HCT116 (cell line): ENCODE measurements at regions not wholly inside any gene's neighbourhood (a gene's known extent, or its start where the extent isn't known, plus 50 kb on each side); places are given as distances from the start of the nearest gene placed in this dataset.

Experiments used
- ATAC-seq: fragments of 200-7000 bp; cut with Tn5 transposase; 2 replicates; pipeline ENCODE4 v1.9.1; 2020; ENCODE audit warnings: mild to moderate bottlenecking, moderate library complexity
- BruUV-seq: library from RNA; stranded (reverse); fragments of 400-500 nt; replicated peaks from 2 replicates; lab custom pipeline; 2021; lab: Mats Ljungman, UMichigan
- CTCF ChIA-PET: fragments of 300-600 bp; sonication (Branson Sonifier 250); formaldehyde crosslinking; loops from one replicate; lab custom pipeline; 2021; ENCODE audit warnings: antibody characterized with exemption; lab: Charles Lee
- POLR2A ChIA-PET: fragments of 300-600, 350-600 bp; sonication (Branson Sonifier 250); formaldehyde crosslinking; loops from one replicate; lab custom pipeline; 2021; ENCODE audit warnings: antibody characterized with exemption; lab: Charles Lee
- RAD21 ChIA-PET, 2 experiments: fragments of 300-600 bp; sonication (Branson Sonifier 250); formaldehyde crosslinking; loops; one replicate each; lab custom pipeline; 2023; ENCODE audit warnings: low total read pairs in 2 of 2; ENCODE audit not compliant: uncharacterized antibody in 2 of 2, unreplicated experiment in 2 of 2, low non-redundant PET in 1 of 2; lab: Charles Lee
- DNase-seq: peaks from one replicate; pipeline ENCODE4 v3.0.0-alpha.2; 2010; ENCODE audit warnings: low read depth, low spot score
- H2AFZ ChIP-seq: fragments of 200-600 bp; shearing (Covaris generic), sonication (generic); 2 replicates; pipeline ENCODE4 v1.6.1; 2017; ENCODE audit warnings: low read depth, mixed run types, mixed read lengths, antibody characterized with exemption, low read length; ENCODE audit not compliant: poor library complexity, severe bottlenecking
- H3K27ac ChIP-seq: 2 replicates; pipeline ENCODE4 v1.5.1; 2012; ENCODE audit warnings: low read depth, low read length
- H3K27me3 ChIP-seq: fragments of 200-600 bp; sonication (generic); 2 replicates; pipeline ENCODE4 v1.6.1; 2016; ENCODE audit warnings: mixed run types, low read length, mixed read lengths; ENCODE audit not compliant: insufficient read depth
- H3K36me3 ChIP-seq, 2 experiments: fragments of 200-500 bp in 1 of 2; fragments of 200-600 bp in 1 of 2; sonication (Bioruptor generic) in 1 of 2; sonication (generic) in 1 of 2; 2 replicates each; pipeline versions ENCODE4 v1.5.1 to v1.6.1; 2014 to 2016; ENCODE audit warnings: low read length in 2 of 2, inconsistent platforms in 1 of 2, mixed read lengths in 1 of 2, mixed run types in 1 of 2; ENCODE audit not compliant: insufficient read depth in 2 of 2, control insufficient read depth in 1 of 2
- H3K4me1 ChIP-seq, 2 experiments: fragments of 200-600 bp in 1 of 2; sonication (generic) in 1 of 2; 2 replicates each; pipeline versions ENCODE4 v1.5.1 to v1.6.1; 2012 to 2017; ENCODE audit warnings: low read length in 2 of 2, inconsistent platforms in 1 of 2, mild to moderate bottlenecking in 1 of 2, mixed read lengths in 1 of 2, mixed run types in 1 of 2, moderate library complexity in 1 of 2; ENCODE audit not compliant: insufficient read depth in 2 of 2, control insufficient read depth in 1 of 2
- H3K4me2 ChIP-seq: fragments of 200-600 bp; sonication (generic); 2 replicates; pipeline ENCODE4 v1.6.1; 2017; ENCODE audit warnings: mixed run types, low read length, mixed read lengths
- H3K4me3 ChIP-seq, 2 experiments: fragments of 200-600 bp in 1 of 2; sonication (generic) in 1 of 2; replicated peaks in 1 of 2; 2 replicates each; pipeline ENCODE4 v1.5.1; 2011 to 2016; ENCODE audit warnings: low read length in 2 of 2, control low read depth in 1 of 2, low read depth in 1 of 2, mild to moderate bottlenecking in 1 of 2, mixed read lengths in 1 of 2, mixed run types in 1 of 2
- H3K79me2 ChIP-seq: fragments of 200-600 bp; sonication (generic); 2 replicates; pipeline ENCODE4 v1.6.1; 2017; ENCODE audit warnings: mild to moderate bottlenecking, mixed run types, low read length, moderate library complexity, mixed read lengths; ENCODE audit not compliant: insufficient read depth
- H3K9ac ChIP-seq: fragments of 200-600 bp; sonication (generic); 2 replicates; pipeline ENCODE4 v1.6.1; 2016; ENCODE audit warnings: low read length, mixed read lengths
- H3K9me2 ChIP-seq: fragments of 200-600 bp; sonication (generic), shearing (Covaris generic); 2 replicates; pipeline ENCODE4 v1.6.1; 2017; ENCODE audit warnings: mixed run types, mild to moderate bottlenecking, moderate library complexity; ENCODE audit not compliant: insufficient read depth
- H3K9me3 ChIP-seq, 2 experiments: fragments of 200-500 bp in 1 of 2; fragments of 200-600 bp in 1 of 2; sonication (Bioruptor generic) in 1 of 2; sonication (generic) in 1 of 2; 2 replicates each; pipeline ENCODE4 v1.6.1; 2014 to 2017; ENCODE audit warnings: low read length in 2 of 2, mixed read lengths in 2 of 2, inconsistent platforms in 1 of 2, low read depth in 1 of 2, mild to moderate bottlenecking in 1 of 2, mixed run types in 1 of 2, moderate library complexity in 1 of 2; ENCODE audit not compliant: control insufficient read depth in 1 of 2, insufficient read depth in 1 of 2
- H4K20me1 ChIP-seq: fragments of 200-600 bp; sonication (generic), shearing (Covaris generic); 2 replicates; pipeline ENCODE4 v1.6.1; 2017; ENCODE audit warnings: mixed run types, mild to moderate bottlenecking, moderate library complexity; ENCODE audit not compliant: insufficient read depth
- CEBPB ChIP-seq: IDR thresholded peaks from 2 replicates; pipeline ENCODE4 v1.6.1; 2012; ENCODE audit warnings: low read depth
- CTCF ChIP-seq, 3 experiments: fragments of 200-600 bp in 1 of 3; sonication (generic) in 1 of 3; IDR thresholded peaks in 2 of 3; conservative IDR thresholded peaks in 1 of 3; 2 replicates each; pipeline ENCODE4 v1.5.1; 2012 to 2017; ENCODE audit warnings: low read depth in 2 of 3, low read length in 2 of 3, antibody characterized with exemption in 1 of 3, borderline replicate concordance in 1 of 3, control low read depth in 1 of 3, mild to moderate bottlenecking in 1 of 3, mixed read lengths in 1 of 3, mixed run types in 1 of 3, moderate library complexity in 1 of 3; ENCODE audit not compliant: insufficient read depth in 1 of 3
- EGR1 ChIP-seq: IDR thresholded peaks from 2 replicates; pipeline ENCODE4 v1.6.1; 2012; ENCODE audit warnings: low read depth
- POLR2A ChIP-seq: IDR thresholded peaks from 2 replicates; pipeline ENCODE4 v1.7.0; 2011; ENCODE audit warnings: borderline replicate concordance; ENCODE audit not compliant: insufficient read depth, insufficient read length; ENCODE audit errors: extremely low read depth
- RAD21 ChIP-seq: IDR thresholded peaks from 2 replicates; pipeline ENCODE4 v1.6.1; 2012; ENCODE audit warnings: low read depth, mild to moderate bottlenecking
- SP1 ChIP-seq: IDR thresholded peaks from 2 replicates; pipeline ENCODE4 v1.6.1; 2012; ENCODE audit warnings: low read depth
- YY1 ChIP-seq: IDR thresholded peaks from 2 replicates; pipeline ENCODE4 v1.6.1; 2011; ENCODE audit warnings: low read length, low read depth, moderate library complexity, mild to moderate bottlenecking; ENCODE audit not compliant: insufficient replicate concordance; ENCODE audit errors: extremely low read depth
- ZBTB33 ChIP-seq: IDR thresholded peaks from 2 replicates; pipeline ENCODE4 v1.6.1; 2011; ENCODE audit warnings: mild to moderate bottlenecking, low read length, moderate library complexity; ENCODE audit not compliant: insufficient replicate concordance; ENCODE audit errors: extremely low read depth
- intact Hi-C: fragments of 100-400 bp; cut with micrococcal nuclease; formaldehyde crosslinking; loops from 2 replicates; pipeline ENCODE4 v1.10.0; 2022
- TF ChIP-seq, protein P1 (sequence below): IDR thresholded peaks from 2 replicates; pipeline ENCODE4 v1.6.1; 2012
- TF ChIP-seq, protein P2 (sequence below): IDR thresholded peaks from 2 replicates; pipeline ENCODE4 v1.6.1; 2012; ENCODE audit warnings: low read depth

- BruUV-seq: no TSS peak
- Histone ChIP-seq H3K4me1 (no peaks in the 10 kb centered on the region), H3K9ac (no peak overlapping the region), H3K36me3 (no peaks in the 10 kb centered on the region), H2AFZ (no peak overlapping the region), H3K79me2 (no peaks in the 10 kb centered on the region), H3K4me2 (no peak overlapping the region), H3K9me2 (no peaks in the 10 kb centered on the region), H3K4me3 (no peak overlapping the region), H3K27ac (no peak overlapping the region), H3K27me3 (peaks cover 35% of the 10 kb centered on the region), H3K9me3 (no peaks in the 10 kb centered on the region), H4K20me1 (no peaks in the 10 kb centered on the region)
- RAD21 ChIA-PET: no interaction called here
- intact Hi-C loops: no loop called here
- ATAC-seq (peak; percentile 70), DNase-seq (no peak)
- CTCF ChIA-PET: interaction anchor here (1.1 to 1.2 kb wide), 2 partner anchors 55 to 270 kb away, joined by 3 read pairs; no protein-coding TSS in a partner anchor
- POLR2A ChIA-PET: no interaction called here
- TF ChIP-seq YY1 (no peak), CTCF (IDR thresholded peaks at IDR 0.05 in 2 of 3, conservative IDR thresholded peaks at IDR 0.05 in 1 of 3; ENCODE audit: borderline replicate concordance in 1 of 3, insufficient read depth in 1 of 3, low read depth in 2 of 3, low read length in 2 of 3) (peak in 2 of 3 experiments; percentile 55 to 72; a peak in 4 of 6 replicates)
These were observed 477.3 kb downstream of the PREX1 start for GRCh38 chr20:48350313-48350988.

GRCh38 chr20:48349656-48350055 lies 478.1 kb downstream of the PREX1 start:
- H3K9me3 ChIP-seq: no peaks in the 10 kb centered on the region
- intact Hi-C loops: no loop called here
- H3K9me2 ChIP-seq: no peaks in the 10 kb centered on the region
- peaks cover 43% of the 10 kb centered on the region for H3K27me3 ChIP-seq
- POLR2A ChIA-PET: no interaction called here
- no peak for DNase-seq
- no TSS peak for BruUV-seq
- H3K4me3 ChIP-seq: no peak overlapping the region
- no peaks in the 10 kb centered on the region for H3K79me2 ChIP-seq
- H3K36me3 ChIP-seq: no peaks in the 10 kb centered on the region
- H3K9ac ChIP-seq: no peak overlapping the region
- CTCF ChIA-PET: interaction anchor here (1.2 kb wide), 1 partner anchor 54 kb away, joined by 3 read pairs; no protein-coding TSS in a partner anchor
- no peak overlapping the region for H3K4me2 ChIP-seq
- no peaks in the 10 kb centered on the region for H4K20me1 ChIP-seq
- RAD21 ChIA-PET: no interaction called here
- TF ChIP-seq EGR1 (no peak), YY1 (no peak), RAD21 (no peak), SP1 (no peak), POLR2A (no peak), ZBTB33 (no peak), CEBPB (no peak)
- TF ChIP-seq, protein P1, sequence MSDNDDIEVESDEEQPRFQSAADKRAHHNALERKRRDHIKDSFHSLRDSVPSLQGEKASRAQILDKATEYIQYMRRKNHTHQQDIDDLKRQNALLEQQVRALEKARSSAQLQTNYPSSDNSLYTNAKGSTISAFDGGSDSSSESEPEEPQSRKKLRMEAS: no peak
- TF ChIP-seq, protein P2, sequence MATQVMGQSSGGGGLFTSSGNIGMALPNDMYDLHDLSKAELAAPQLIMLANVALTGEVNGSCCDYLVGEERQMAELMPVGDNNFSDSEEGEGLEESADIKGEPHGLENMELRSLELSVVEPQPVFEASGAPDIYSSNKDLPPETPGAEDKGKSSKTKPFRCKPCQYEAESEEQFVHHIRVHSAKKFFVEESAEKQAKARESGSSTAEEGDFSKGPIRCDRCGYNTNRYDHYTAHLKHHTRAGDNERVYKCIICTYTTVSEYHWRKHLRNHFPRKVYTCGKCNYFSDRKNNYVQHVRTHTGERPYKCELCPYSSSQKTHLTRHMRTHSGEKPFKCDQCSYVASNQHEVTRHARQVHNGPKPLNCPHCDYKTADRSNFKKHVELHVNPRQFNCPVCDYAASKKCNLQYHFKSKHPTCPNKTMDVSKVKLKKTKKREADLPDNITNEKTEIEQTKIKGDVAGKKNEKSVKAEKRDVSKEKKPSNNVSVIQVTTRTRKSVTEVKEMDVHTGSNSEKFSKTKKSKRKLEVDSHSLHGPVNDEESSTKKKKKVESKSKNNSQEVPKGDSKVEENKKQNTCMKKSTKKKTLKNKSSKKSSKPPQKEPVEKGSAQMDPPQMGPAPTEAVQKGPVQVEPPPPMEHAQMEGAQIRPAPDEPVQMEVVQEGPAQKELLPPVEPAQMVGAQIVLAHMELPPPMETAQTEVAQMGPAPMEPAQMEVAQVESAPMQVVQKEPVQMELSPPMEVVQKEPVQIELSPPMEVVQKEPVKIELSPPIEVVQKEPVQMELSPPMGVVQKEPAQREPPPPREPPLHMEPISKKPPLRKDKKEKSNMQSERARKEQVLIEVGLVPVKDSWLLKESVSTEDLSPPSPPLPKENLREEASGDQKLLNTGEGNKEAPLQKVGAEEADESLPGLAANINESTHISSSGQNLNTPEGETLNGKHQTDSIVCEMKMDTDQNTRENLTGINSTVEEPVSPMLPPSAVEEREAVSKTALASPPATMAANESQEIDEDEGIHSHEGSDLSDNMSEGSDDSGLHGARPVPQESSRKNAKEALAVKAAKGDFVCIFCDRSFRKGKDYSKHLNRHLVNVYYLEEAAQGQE: no peak
- TF ChIP-seq, all 23 proteins: peak for 0
- no peak overlapping the region for H2AFZ ChIP-seq
- no peak overlapping the region for H3K27ac ChIP-seq
- ATAC-seq: no peak
- H3K4me1 ChIP-seq: no peaks in the 10 kb centered on the region
